Activated T-helper 1 cell treated with anti-CD3 and anti-CD28 coated beads, Interleukin-12 subunit alpha, Interleukin-12 subunit beta, Interleukin-2, Interleukin-4 antibody, amounts not matched to agents 30 ng/mL and 10 ng/mL and 1 ng/mL, durations not matched to agents 14 hours and 24 hours and 36 hours (primary cell): ENCODE measurements at regions not wholly inside any gene's neighbourhood (a gene's known extent, or its start where the extent isn't known, plus 50 kb on each side); places are given as distances from the start of the nearest gene placed in this dataset.

Source experiments
- DNase-seq: peaks from one replicate; pipeline ENCODE4 v3.0.0; 2021; ENCODE audit warnings: low spot score
- H3K27ac Mint-ChIP-seq: one replicate; pipeline ENCODE4 v1.8.0; 2021; ENCODE audit warnings: mild to moderate bottlenecking, mixed read lengths
- H3K27me3 Mint-ChIP-seq: one replicate; pipeline ENCODE4 v1.8.0; 2022; ENCODE audit warnings: mild to moderate bottlenecking, moderate library complexity, mixed read lengths; ENCODE audit not compliant: insufficient read depth
- H3K36me3 Mint-ChIP-seq: one replicate; pipeline ENCODE4 v1.8.0; 2021; ENCODE audit warnings: low read depth, mixed read lengths
- H3K4me1 Mint-ChIP-seq: one replicate; pipeline ENCODE4 v1.8.0; 2021; ENCODE audit warnings: low read depth, mixed read lengths
- H3K4me3 Mint-ChIP-seq: one replicate; pipeline ENCODE4 v1.8.0; 2021; ENCODE audit warnings: mild to moderate bottlenecking, moderate library complexity, mixed read lengths
- H3K9me3 Mint-ChIP-seq: one replicate; pipeline ENCODE4 v1.8.0; 2021; ENCODE audit warnings: mixed read lengths
- intact Hi-C: fragments of 100-400 bp; cut with micrococcal nuclease; formaldehyde crosslinking; loops from one replicate; pipeline ENCODE4 v1.15.1; 2024

- intact Hi-C loops, result no loop called here
- H3K27ac Mint-ChIP-seq, result no peak overlapping the region
These were observed 604.4 kb downstream of the PRELID2 start for GRCh38 chr5:145230781-145231180.

GRCh38 chr5:145228564-145228963, 606.6 kb downstream of the PRELID2 start:
- DNase-seq, result no peak
- intact Hi-C loops, result no loop called here
- Mint-ChIP-seq H3K4me1 (no peaks in the 10 kb centered on the region), H3K36me3 (no peaks in the 10 kb centered on the region), H3K27ac (no peak overlapping the region), H3K27me3 (no peaks in the 10 kb centered on the region), H3K4me3 (no peak overlapping the region), H3K9me3 (no peaks in the 10 kb centered on the region)

More at GRCh38 chr5:145230781-145231180, 604.4 kb downstream of the PRELID2 start:
- H3K4me3 Mint-ChIP-seq, result no peak overlapping the region
- no peaks in the 10 kb centered on the region for H3K4me1 Mint-ChIP-seq
- H3K9me3 Mint-ChIP-seq, result no peaks in the 10 kb centered on the region
- H3K36me3 Mint-ChIP-seq, result no peaks in the 10 kb centered on the region
- no peaks in the 10 kb centered on the region for H3K27me3 Mint-ChIP-seq
- no peak for DNase-seq

GRCh38 chr5:145227881-145228280, 607.3 kb downstream of the PRELID2 start:
- Mint-ChIP-seq H3K27me3 (no peaks in the 10 kb centered on the region), H3K36me3 (no peaks in the 10 kb centered on the region), H3K9me3 (no peaks in the 10 kb centered on the region), H3K27ac (no peak overlapping the region), H3K4me3 (no peak overlapping the region), H3K4me1 (no peaks in the 10 kb centered on the region)
- intact Hi-C loops, result no loop called here
- DNase-seq, result no peak

GRCh38 chr5:145226726-145227125, 608.4 kb downstream of the PRELID2 start:
- no peak for DNase-seq
- Mint-ChIP-seq H3K9me3 (no peaks in the 10 kb centered on the region), H3K27me3 (no peaks in the 10 kb centered on the region), H3K4me1 (no peaks in the 10 kb centered on the region), H3K4me3 (no peak overlapping the region), H3K36me3 (no peaks in the 10 kb centered on the region), H3K27ac (no peak overlapping the region)
- intact Hi-C loops, result no loop called here

GRCh38 chr5:145225529-145225928, 609.6 kb downstream of the PRELID2 start:
- DNase-seq, result no peak
- no peak overlapping the region for H3K4me3 Mint-ChIP-seq
- H3K27me3 Mint-ChIP-seq, result no peaks in the 10 kb centered on the region
- H3K9me3 Mint-ChIP-seq, result no peaks in the 10 kb centered on the region
- H3K4me1 Mint-ChIP-seq, result no peaks in the 10 kb centered on the region
- H3K27ac Mint-ChIP-seq, result no peak overlapping the region
- no peaks in the 10 kb centered on the region for H3K36me3 Mint-ChIP-seq
- intact Hi-C loops, result no loop called here

GRCh38 chr5:145223582-145223981, 611.6 kb downstream of the PRELID2 start:
- no peak overlapping the region for H3K27ac Mint-ChIP-seq
- H3K36me3 Mint-ChIP-seq, result no peaks in the 10 kb centered on the region
- no peak for DNase-seq
- no peaks in the 10 kb centered on the region for H3K9me3 Mint-ChIP-seq
- no peaks in the 10 kb centered on the region for H3K27me3 Mint-ChIP-seq
- intact Hi-C loops, result no loop called here
- no peak overlapping the region for H3K4me3 Mint-ChIP-seq
- no peaks in the 10 kb centered on the region for H3K4me1 Mint-ChIP-seq

- H3K9me3 Mint-ChIP-seq, result no peaks in the 10 kb centered on the region
- DNase-seq, result no peak
- H3K27ac Mint-ChIP-seq, result no peak overlapping the region
- H3K4me3 Mint-ChIP-seq, result no peak overlapping the region
- intact Hi-C loops, result no loop called here
- H3K27me3 Mint-ChIP-seq, result no peaks in the 10 kb centered on the region
- no peaks in the 10 kb centered on the region for H3K4me1 Mint-ChIP-seq
- H3K36me3 Mint-ChIP-seq, result no peaks in the 10 kb centered on the region
These were observed 612.5 kb downstream of the PRELID2 start for GRCh38 chr5:145222622-145223021.

GRCh38 chr5:145221416-145221815, 613.7 kb downstream of the PRELID2 start:
- Mint-ChIP-seq H3K4me3 (no peak overlapping the region), H3K4me1 (no peaks in the 10 kb centered on the region), H3K27me3 (no peaks in the 10 kb centered on the region), H3K27ac (no peak overlapping the region), H3K36me3 (no peaks in the 10 kb centered on the region), H3K9me3 (no peaks in the 10 kb centered on the region)
- intact Hi-C loops, result no loop called here
- DNase-seq, result no peak

GRCh38 chr5:145220481-145220880, 614.7 kb downstream of the PRELID2 start:
- Mint-ChIP-seq H3K27ac (no peak overlapping the region), H3K36me3 (no peaks in the 10 kb centered on the region)

GRCh38 chr5:145218982-145219381, 616.2 kb downstream of the PRELID2 start:
- peaks cover 3% of the 10 kb centered on the region for H3K9me3 Mint-ChIP-seq
- no peak overlapping the region for H3K27ac Mint-ChIP-seq
- no peaks in the 10 kb centered on the region for H3K27me3 Mint-ChIP-seq
- DNase-seq, result no peak
- H3K36me3 Mint-ChIP-seq, result no peaks in the 10 kb centered on the region
- no peaks in the 10 kb centered on the region for H3K4me1 Mint-ChIP-seq
- H3K4me3 Mint-ChIP-seq, result no peak overlapping the region
- intact Hi-C loops, result no loop called here

More at GRCh38 chr5:145220481-145220880, 614.7 kb downstream of the PRELID2 start:
- no peak for DNase-seq
- Mint-ChIP-seq H3K4me3 (no peak overlapping the region), H3K27me3 (no peaks in the 10 kb centered on the region), H3K9me3 (peaks cover 1% of the 10 kb centered on the region), H3K4me1 (no peaks in the 10 kb centered on the region)
- intact Hi-C loops, result no loop called here

- H3K4me3 Mint-ChIP-seq, result no peak overlapping the region
- H3K9me3 Mint-ChIP-seq, result peaks cover 4% of the 10 kb centered on the region
- no peaks in the 10 kb centered on the region for H3K4me1 Mint-ChIP-seq
- intact Hi-C loops, result no loop called here
- DNase-seq, result no peak
- no peaks in the 10 kb centered on the region for H3K27me3 Mint-ChIP-seq
- no peaks in the 10 kb centered on the region for H3K36me3 Mint-ChIP-seq
- no peak overlapping the region for H3K27ac Mint-ChIP-seq
These were observed 617.1 kb downstream of the PRELID2 start for GRCh38 chr5:145218019-145218418.

- peaks cover 7% of the 10 kb centered on the region for H3K9me3 Mint-ChIP-seq
- intact Hi-C loops, result no loop called here
- DNase-seq, result no peak
- no peak overlapping the region for H3K4me3 Mint-ChIP-seq
- no peaks in the 10 kb centered on the region for H3K4me1 Mint-ChIP-seq
- no peak overlapping the region for H3K27ac Mint-ChIP-seq
- no peaks in the 10 kb centered on the region for H3K27me3 Mint-ChIP-seq
- H3K36me3 Mint-ChIP-seq, result no peaks in the 10 kb centered on the region
These were observed 625.1 kb downstream of the PRELID2 start for GRCh38 chr5:145210020-145210419.

GRCh38 chr5:145205546-145205945, 629.6 kb downstream of the PRELID2 start:
- DNase-seq, result no peak
- Mint-ChIP-seq H3K27me3 (no peaks in the 10 kb centered on the region), H3K27ac (no peak overlapping the region), H3K4me3 (no peak overlapping the region), H3K36me3 (no peaks in the 10 kb centered on the region), H3K9me3 (peaks cover 6% of the 10 kb centered on the region), H3K4me1 (no peaks in the 10 kb centered on the region)
- intact Hi-C loops, result no loop called here

- Mint-ChIP-seq H3K4me3 (no peak overlapping the region), H3K27ac (no peak overlapping the region), H3K9me3 (peaks cover 6% of the 10 kb centered on the region), H3K4me1 (no peaks in the 10 kb centered on the region), H3K36me3 (no peaks in the 10 kb centered on the region), H3K27me3 (no peaks in the 10 kb centered on the region)
- intact Hi-C loops, result no loop called here
- DNase-seq, result no peak
These were observed 630.4 kb downstream of the PRELID2 start for GRCh38 chr5:145204743-145205142.
